GM18951 (cell line): ENCODE measurements at regions not wholly inside any gene's neighbourhood (a gene's known extent, or its start where the extent isn't known, plus 50 kb on each side); places are given as distances from the start of the nearest gene placed in this dataset.
"Not testable (repeated sequence)": the region's sequence is repeated elsewhere in the genome, so short reads cannot be mapped to it uniquely, and the experiment has no call there.

Experiments
- POLR2A ChIP-seq: IDR thresholded peaks from 4 replicates; pipeline ENCODE4 v1.6.1; 2011; ENCODE audit warnings: mild to moderate bottlenecking; ENCODE audit not compliant: insufficient read length, insufficient read depth; ENCODE audit errors: extremely low read depth
- in situ Hi-C: fragments of 300-500 bp; cut with MboI; formaldehyde crosslinking; loops from one replicate; pipeline ENCODE4 v1.12.0; 2022; ENCODE audit warnings: low sequenced_read_pairs, mixed read lengths, inconsistent platforms; ENCODE audit not compliant: unreplicated experiment

- TF ChIP-seq POLR2A = no peak
- in situ Hi-C loops = no loop called here
These were observed 172.6 kb upstream of the TUSC1 start for GRCh38 chr9:25850803-25851202.

GRCh38 chr9:25845867-25846266 is 167.6 kb upstream of the TUSC1 start:
- no peak for TF ChIP-seq POLR2A
- in situ Hi-C loops = no loop called here

- no peak for TF ChIP-seq POLR2A
- in situ Hi-C loops = no loop called here
These were observed 152.1 kb upstream of the TUSC1 start for GRCh38 chr9:25830381-25830780.

- TF ChIP-seq POLR2A = no peak
- in situ Hi-C loops = no loop called here
These were observed 149.4 kb upstream of the TUSC1 start for GRCh38 chr9:25827626-25828025.

- no peak for TF ChIP-seq POLR2A
- in situ Hi-C loops = no loop called here
These were observed 138.2 kb upstream of the TUSC1 start for GRCh38 chr9:25816439-25816838.

GRCh38 chr9:25814023-25814422 is 135.8 kb upstream of the TUSC1 start:
- TF ChIP-seq POLR2A = no peak
- in situ Hi-C loops = no loop called here

- in situ Hi-C loops = no loop called here
- no peak for TF ChIP-seq POLR2A
These were observed 135.2 kb upstream of the TUSC1 start for GRCh38 chr9:25813478-25813877.

GRCh38 chr9:25808554-25808953 is 130.3 kb upstream of the TUSC1 start:
- in situ Hi-C loops = no loop called here

GRCh38 chr9:25804856-25805255 is 126.6 kb upstream of the TUSC1 start:
- in situ Hi-C loops = no loop called here
- TF ChIP-seq POLR2A = no peak

More at GRCh38 chr9:25808554-25808953, 130.3 kb upstream of the TUSC1 start:
- TF ChIP-seq POLR2A = no peak

GRCh38 chr9:25801989-25802388 is 123.7 kb upstream of the TUSC1 start:
- in situ Hi-C loops = not testable (repeated sequence)

GRCh38 chr9:25773805-25774204 is 95.6 kb upstream of the TUSC1 start:
- in situ Hi-C loops = no loop called here
- TF ChIP-seq POLR2A = no peak

- TF ChIP-seq POLR2A = no peak
- in situ Hi-C loops = no loop called here
These were observed 77.7 kb upstream of the TUSC1 start for GRCh38 chr9:25755951-25756350.

GRCh38 chr9:25752398-25752797 is 74.2 kb upstream of the TUSC1 start:
- in situ Hi-C loops = no loop called here
- no peak for TF ChIP-seq POLR2A

- in situ Hi-C loops = no loop called here
These were observed 64.0 kb upstream of the TUSC1 start for GRCh38 chr9:25742256-25742655.

GRCh38 chr9:25733336-25733982 is 55.2 kb upstream of the TUSC1 start:
- in situ Hi-C loops = no loop called here
- no peak for TF ChIP-seq POLR2A

More at GRCh38 chr9:25742256-25742655, 64.0 kb upstream of the TUSC1 start:
- TF ChIP-seq POLR2A = no peak

- in situ Hi-C loops = not testable (repeated sequence)
These were observed 53.9 kb upstream of the TUSC1 start for GRCh38 chr9:25731895-25732794.
